Right renal pelvis (tissue), 4 donors: ENCODE measurements at regions not wholly inside any gene's neighbourhood (a gene's known extent, or its start where the extent isn't known, plus 50 kb on each side); places are given as distances from the start of the nearest gene placed in this dataset.
"Not testable (repeated sequence)": the region's sequence is repeated elsewhere in the genome, so short reads cannot be mapped to it uniquely, and the experiment has no call there.

ENCODE experiments used
- DNase-seq, 4 donors: peaks; one replicate each; pipeline ENCODE4 v3.0.0-alpha.2; 2013; ENCODE audit warnings: low read depth in 4 of 4, low spot score in 3 of 4, missing footprints in 1 of 4

- DNase-seq: no peak
These were observed 611.5 kb downstream of the KCNJ18 start for GRCh38 chr17:22303865-22304264.

GRCh38 chr17:22304667-22305303 lies 612.5 kb downstream of the KCNJ18 start:
- DNase-seq: no peak

GRCh38 chr17:22305356-22306071 lies 613.2 kb downstream of the KCNJ18 start:
- no peak for DNase-seq

GRCh38 chr17:22310292-22310691 lies 618.0 kb downstream of the KCNJ18 start:
- DNase-seq: not testable (repeated sequence)

GRCh38 chr17:22310717-22311686 lies 618.7 kb downstream of the KCNJ18 start:
- no peak for DNase-seq

- DNase-seq: not testable (repeated sequence)
These were observed 628.7 kb downstream of the KCNJ18 start for GRCh38 chr17:22321001-22321400.

- not testable (repeated sequence) for DNase-seq
These were observed 630.7 kb downstream of the KCNJ18 start for GRCh38 chr17:22322893-22323550.

- DNase-seq: no peak
These were observed 645.1 kb downstream of the KCNJ18 start for GRCh38 chr17:22337467-22337866.

- not testable (repeated sequence) for DNase-seq
These were observed 664.3 kb downstream of the KCNJ18 start for GRCh38 chr17:22356603-22357002.

- DNase-seq: not testable (repeated sequence)
These were observed 678.7 kb downstream of the KCNJ18 start for GRCh38 chr17:22370988-22371387.

GRCh38 chr17:22373911-22374310 lies 681.6 kb downstream of the KCNJ18 start:
- no peak for DNase-seq

- DNase-seq: no peak
These were observed 682.4 kb downstream of the KCNJ18 start for GRCh38 chr17:22374741-22375140.

- DNase-seq: not testable (repeated sequence)
These were observed 684.4 kb downstream of the KCNJ18 start for GRCh38 chr17:22376747-22377146.

- DNase-seq: not testable (repeated sequence)
These were observed 686.4 kb downstream of the KCNJ18 start for GRCh38 chr17:22378748-22379147.

- not testable (repeated sequence) for DNase-seq
These were observed 689.3 kb downstream of the KCNJ18 start for GRCh38 chr17:22381589-22381988.

GRCh38 chr17:22383772-22384460 lies 691.6 kb downstream of the KCNJ18 start:
- DNase-seq: not testable (repeated sequence)

- DNase-seq: not testable (repeated sequence)
These were observed 692.1 kb downstream of the KCNJ18 start for GRCh38 chr17:22384461-22384800.

GRCh38 chr17:22398446-22398845 lies 706.1 kb downstream of the KCNJ18 start:
- DNase-seq: not testable (repeated sequence)

- DNase-seq: not testable (repeated sequence)
These were observed 706.7 kb downstream of the KCNJ18 start for GRCh38 chr17:22399037-22399436.

GRCh38 chr17:22405080-22405479 lies 712.8 kb downstream of the KCNJ18 start:
- DNase-seq: not testable (repeated sequence)
